H1 (cell line): ENCODE measurements at regions not wholly inside any gene's neighbourhood (a gene's known extent, or its start where the extent isn't known, plus 50 kb on each side); places are given as distances from the start of the nearest gene placed in this dataset.

Experiments
- CTCF ChIA-PET: fragments of 300-600 bp; sonication (Branson Sonifier 250); formaldehyde crosslinking; loops from one replicate; lab custom pipeline; 2021; ENCODE audit not compliant: partially characterized antibody; lab: Charles Lee
- POLR2A ChIA-PET: fragments of 300-600 bp; sonication (Branson Sonifier 250); formaldehyde crosslinking; loops from one replicate; lab custom pipeline; 2021; ENCODE audit warnings: inconsistent platforms; ENCODE audit not compliant: partially characterized antibody; lab: Charles Lee
- DNase-seq, 2 experiments: peaks; one replicate each; pipeline versions ENCODE4 v3.0.0 to v3.0.0-alpha.2; 2010 to 2022; ENCODE audit warnings: low spot score in 2 of 2, low read depth in 1 of 2, mixed read lengths in 1 of 2
- FAIRE-seq: peaks from 2 replicates; lab custom pipeline; 2011; peaks lifted over from hg19 to GRCh38; lab: Jason Lieb, UNC
- H2AFZ ChIP-seq: 2 replicates; pipeline ENCODE4 v1.8.1; 2012; ENCODE audit warnings: low read length, inconsistent platforms
- H2AK5ac ChIP-seq: 2 replicates; pipeline ENCODE4 v1.6.1; 2013; ENCODE audit warnings: low read depth, low read length
- H2BK120ac ChIP-seq: replicated peaks from 2 replicates; pipeline ENCODE3; 2013; ENCODE audit warnings: low read depth, low read length, inconsistent platforms
- H2BK12ac ChIP-seq: 2 replicates; pipeline ENCODE4 v1.6.1; 2013; ENCODE audit warnings: low read depth, low read length
- H2BK15ac ChIP-seq: 2 replicates; pipeline ENCODE4 v1.6.1; 2013; ENCODE audit warnings: low read length
- H2BK20ac ChIP-seq: 2 replicates; pipeline ENCODE4 v1.6.1; 2013; ENCODE audit warnings: low read length
- H2BK5ac ChIP-seq: 2 replicates; pipeline ENCODE4 v1.6.1; 2013; ENCODE audit warnings: low read depth, low read length
- H3K14ac ChIP-seq: 2 replicates; pipeline ENCODE4 v1.6.1; 2013; ENCODE audit warnings: inconsistent platforms; ENCODE audit not compliant: insufficient read length
- H3K18ac ChIP-seq: 2 replicates; pipeline ENCODE4 v1.6.1; 2013; ENCODE audit warnings: low read length; ENCODE audit errors: extremely low read depth
- H3K23ac ChIP-seq: 2 replicates; pipeline ENCODE4 v1.6.1; 2013; ENCODE audit warnings: inconsistent platforms; ENCODE audit not compliant: insufficient read length
- H3K23me2 ChIP-seq: 2 replicates; pipeline ENCODE4 v1.6.1; 2013; ENCODE audit warnings: low read depth, low read length
- H3K27ac ChIP-seq: 2 replicates; pipeline ENCODE4 v1.6.1; 2011; ENCODE audit warnings: low read depth, low read length, inconsistent platforms
- H3K27me3 ChIP-seq, 4 experiments: replicated peaks in 1 of 4; 1 replicate in 1 of 4; 2 replicates in 3 of 4; pipeline versions ENCODE4 v1.6.1 to v1.8.1; 2011 to 2013; ENCODE audit warnings: low read length in 3 of 4, mild to moderate bottlenecking in 3 of 4, inconsistent platforms in 2 of 4, mixed read lengths in 2 of 4, moderate library complexity in 1 of 4; ENCODE audit not compliant: control insufficient read depth in 3 of 4, insufficient read depth in 3 of 4; ENCODE audit errors: extremely low read depth in 1 of 4
- H3K36me3 ChIP-seq, 4 experiments: 2 replicates each; pipeline versions ENCODE4 v1.6.1 to v1.8.1; 2011 to 2013; ENCODE audit warnings: mild to moderate bottlenecking in 4 of 4, low read length in 3 of 4, moderate library complexity in 2 of 4, control low read depth in 1 of 4, inconsistent platforms in 1 of 4; ENCODE audit not compliant: insufficient read depth in 4 of 4, control insufficient read depth in 2 of 4
- H3K4ac ChIP-seq: replicated peaks from 2 replicates; pipeline ENCODE3; 2013; ENCODE audit warnings: low read length, low read depth, mixed read lengths, inconsistent platforms; ENCODE audit not compliant: insufficient read length
- H3K4me1 ChIP-seq, 4 experiments: replicated peaks in 1 of 4; 1 replicate in 1 of 4; 2 replicates in 3 of 4; pipeline versions ENCODE4 v1.6.1 to v1.8.1; 2011 to 2013; ENCODE audit warnings: low read length in 3 of 4, inconsistent platforms in 2 of 4, mixed read lengths in 1 of 4; ENCODE audit not compliant: insufficient read depth in 4 of 4, control insufficient read depth in 3 of 4
- H3K4me2 ChIP-seq, 2 experiments: 2 replicates each; pipeline versions ENCODE4 v1.6.1 to v1.8.1; 2011 to 2013; ENCODE audit warnings: low read depth in 2 of 2, low read length in 2 of 2, control low read depth in 1 of 2, inconsistent platforms in 1 of 2, mild to moderate bottlenecking in 1 of 2; ENCODE audit not compliant: insufficient read depth in 1 of 2
- H3K4me3 ChIP-seq, 4 experiments: fragments of 200-600, 300-600 bp in 1 of 4; sonication (generic), shearing (Covaris generic), sonication (Bioruptor Twin) in 1 of 4; 2 replicates each; pipeline versions ENCODE4 v1.5.1 to v1.8.1; 2011 to 2016; ENCODE audit warnings: low read length in 4 of 4, low read depth in 3 of 4, control low read depth in 2 of 4, inconsistent platforms in 2 of 4, mild to moderate bottlenecking in 2 of 4, mixed read lengths in 1 of 4, moderate library complexity in 1 of 4; ENCODE audit not compliant: insufficient read depth in 2 of 4; ENCODE audit errors: extremely low read depth in 1 of 4
- H3K56ac ChIP-seq: replicated peaks from 2 replicates; pipeline ENCODE3; 2013; ENCODE audit warnings: low read depth, mild to moderate bottlenecking, mixed read lengths, low read length, inconsistent platforms; ENCODE audit not compliant: insufficient read length
- H3K79me1 ChIP-seq: 2 replicates; pipeline ENCODE4 v1.6.1; 2013; ENCODE audit warnings: low read depth, low read length, control low read depth
- H3K79me2 ChIP-seq, 2 experiments: 2 replicates each; pipeline versions ENCODE4 v1.6.1 to v1.8.1; 2012 to 2013; ENCODE audit warnings: low read length in 2 of 2, mild to moderate bottlenecking in 2 of 2, inconsistent platforms in 1 of 2; ENCODE audit not compliant: insufficient read depth in 2 of 2, control insufficient read depth in 1 of 2
- H3K9ac ChIP-seq, 4 experiments: replicated peaks in 1 of 4; 1 replicate in 1 of 4; 2 replicates in 3 of 4; pipeline versions ENCODE4 v1.6.1 to v1.8.1; 2011 to 2013; ENCODE audit warnings: low read depth in 3 of 4, low read length in 3 of 4, control low read depth in 2 of 4, mild to moderate bottlenecking in 2 of 4, moderate library complexity in 2 of 4, inconsistent platforms in 1 of 4; ENCODE audit errors: extremely low read depth in 1 of 4
- H3K9me3 ChIP-seq, 2 experiments: 2 replicates each; pipeline versions ENCODE4 v1.6.1 to v1.8.1; 2012 to 2013; ENCODE audit warnings: mild to moderate bottlenecking in 2 of 2, moderate library complexity in 2 of 2, control low read depth in 1 of 2, inconsistent platforms in 1 of 2, low read depth in 1 of 2, low read length in 1 of 2, mixed read lengths in 1 of 2; ENCODE audit not compliant: insufficient read depth in 2 of 2
- H4K20me1 ChIP-seq, 2 experiments: replicated peaks in 1 of 2; 2 replicates each; pipeline versions ENCODE3 to v1.8.1; 2011 to 2013; ENCODE audit warnings: inconsistent platforms in 2 of 2, low read length in 2 of 2, mild to moderate bottlenecking in 1 of 2; ENCODE audit not compliant: insufficient read depth in 2 of 2, control insufficient read depth in 1 of 2
- H4K5ac ChIP-seq: 2 replicates; pipeline ENCODE4 v1.6.1; 2013; ENCODE audit warnings: low read length, low read depth, mixed read lengths, inconsistent platforms; ENCODE audit not compliant: insufficient read length
- H4K8ac ChIP-seq: 2 replicates; pipeline ENCODE4 v1.8.0; 2013; ENCODE audit warnings: mild to moderate bottlenecking, moderate library complexity, low read length, inconsistent platforms; ENCODE audit not compliant: insufficient read depth; ENCODE audit errors: extremely low read depth
- H4K91ac ChIP-seq: replicated peaks from 2 replicates; pipeline ENCODE3; 2013; ENCODE audit warnings: low read length, mixed read lengths, inconsistent platforms; ENCODE audit not compliant: insufficient read length
- HDAC6 ChIP-seq: IDR thresholded peaks from one replicate; pipeline ENCODE4 v1.7.1; 2012; ENCODE audit warnings: low read depth, mild to moderate bottlenecking, inconsistent platforms, low read length, moderate library complexity
- NANOG ChIP-seq: IDR thresholded peaks from 2 replicates; pipeline ENCODE4 v1.6.1; 2011; ENCODE audit warnings: low read length, low read depth, mild to moderate bottlenecking, inconsistent platforms; ENCODE audit not compliant: insufficient read depth, poor library complexity, severe bottlenecking
- WGBS, 2 experiments: shearing (Covaris generic) in 1 of 2; methylation state at CpG; one replicate each; pipeline versions ENCODE4 v1.1.6 to v1.1.7; 2013 to 2015; ENCODE audit warnings: low lambda C conversion rate in 2 of 2, mixed read lengths in 2 of 2, inconsistent platforms in 1 of 2, low coverage in 1 of 2, missing lambda C conversion rate in 1 of 2; ENCODE audit not compliant: insufficient replicate concordance in 2 of 2, insufficient coverage in 1 of 2, insufficient read length in 1 of 2; ENCODE audit errors: extremely low coverage in 1 of 2, missing lambda C conversion rate in 1 of 2; 5-methylcytosine and 5-hydroxymethylcytosine counted together
- TF ChIP-seq, protein P1 (sequence below): IDR thresholded peaks from 2 replicates; pipeline ENCODE4 v1.6.1; 2011; ENCODE audit warnings: low read depth, mild to moderate bottlenecking, low read length; ENCODE audit not compliant: insufficient read depth

DNA sequence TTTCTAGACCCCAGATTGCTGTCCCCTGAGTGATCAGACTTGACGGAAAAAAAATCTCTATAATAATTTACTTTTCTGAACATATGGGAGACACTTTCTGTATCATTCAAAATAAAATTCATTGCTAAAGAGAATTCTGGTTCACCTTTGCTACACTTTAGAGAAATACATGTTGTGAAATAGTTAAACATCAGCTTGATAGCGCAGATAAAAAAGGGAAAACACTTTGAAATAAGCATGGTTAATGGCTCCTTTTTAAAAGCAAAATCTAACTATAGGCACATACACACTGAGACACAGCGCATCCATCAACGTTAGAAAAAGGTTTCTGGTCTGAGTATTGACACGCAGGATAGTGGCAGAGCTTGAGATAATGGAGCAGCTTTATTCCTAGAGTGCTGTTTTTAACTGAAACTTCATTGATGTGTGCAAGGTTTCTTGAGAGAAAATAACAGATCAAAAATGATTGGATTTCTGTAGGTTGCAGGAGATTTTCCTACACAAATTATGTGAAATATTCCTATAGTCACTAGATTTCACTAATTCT is 341.2 kb downstream of the MZT1 start:
- no peak for FAIRE-seq
- no peak overlapping the region for H3K4ac ChIP-seq
- WGBS, 2 experiments, result 94% methylated on average over 5 of the region's 5 CpGs; no CpG with 5 or more reads in 1 of the 2 experiments
- H3K4me3 ChIP-seq, result no peak overlapping the region
- H3K79me2 ChIP-seq, result no peaks in the 10 kb centered on the region
- no peak overlapping the region for H3K27ac ChIP-seq
- H4K91ac ChIP-seq, result no peak overlapping the region
- H2BK20ac ChIP-seq, result no peak overlapping the region
- H2AFZ ChIP-seq, result no peak overlapping the region
- no peak overlapping the region for H3K56ac ChIP-seq
- no peak overlapping the region for H4K5ac ChIP-seq
- no peaks in the 10 kb centered on the region for H3K36me3 ChIP-seq
- no peak overlapping the region for H3K18ac ChIP-seq
- no peaks in the 10 kb centered on the region for H3K9me3 ChIP-seq
- no peak overlapping the region for H3K9ac ChIP-seq
- no peak overlapping the region for H3K23ac ChIP-seq
- H3K23me2 ChIP-seq, result no peaks in the 10 kb centered on the region
- H2BK15ac ChIP-seq, result no peak overlapping the region
- no peak overlapping the region for H4K8ac ChIP-seq
- no peak overlapping the region for H2AK5ac ChIP-seq
- ChIA-PET CTCF (interaction anchor here (0.8 to 1.3 kb wide), 2 partner anchors 37 to 159 kb away, joined by 3 to 5 read pairs; no protein-coding TSS in a partner anchor), POLR2A (no interaction called here)
- H3K79me1 ChIP-seq, result no peaks in the 10 kb centered on the region
- no peak overlapping the region for H2BK12ac ChIP-seq
- no peaks in the 10 kb centered on the region for H4K20me1 ChIP-seq
- no peak overlapping the region for H2BK120ac ChIP-seq
- no peak for DNase-seq
- no peak overlapping the region for H3K14ac ChIP-seq
- no peaks in the 10 kb centered on the region for H3K27me3 ChIP-seq
- H2BK5ac ChIP-seq, result no peak overlapping the region
- H3K4me2 ChIP-seq, result no peak overlapping the region
- no peaks in the 10 kb centered on the region for H3K4me1 ChIP-seq
- no peak for TF ChIP-seq NANOG
- no peak for TF ChIP-seq HDAC6
- TF ChIP-seq, protein P1, sequence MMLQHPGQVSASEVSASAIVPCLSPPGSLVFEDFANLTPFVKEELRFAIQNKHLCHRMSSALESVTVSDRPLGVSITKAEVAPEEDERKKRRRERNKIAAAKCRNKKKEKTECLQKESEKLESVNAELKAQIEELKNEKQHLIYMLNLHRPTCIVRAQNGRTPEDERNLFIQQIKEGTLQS, result no peak
